ENCODE measurements at regions not wholly inside any gene's neighbourhood (a gene's known extent, or its start where the extent isn't known, plus 50 kb on each side); places are given as distances from the start of the nearest gene placed in this dataset.
A peak's percentile ranks its signal among the peaks of the same experiment; 100 is the strongest.
"Not testable (repeated sequence)": the region's sequence is repeated elsewhere in the genome, so short reads cannot be mapped to it uniquely, and the experiment has no call there.

GRCh38 chr17:63189082-63189481 lies 223.0 kb downstream of the TANC2 start:
- DNase-seq = no peak

GRCh38 chr17:63189930-63190329 lies 223.9 kb downstream of the TANC2 start:
- DNase-seq = no peak

GRCh38 chr17:63190821-63191370 lies 224.9 kb downstream of the TANC2 start:
- DNase-seq = no peak

GRCh38 chr17:63191610-63192009 lies 225.6 kb downstream of the TANC2 start:
- no peak for DNase-seq

- no peak for DNase-seq
These were observed 227.8 kb downstream of the TANC2 start for GRCh38 chr17:63193827-63194226.

- no peak for DNase-seq
These were observed 230.8 kb downstream of the TANC2 start for GRCh38 chr17:63196772-63197335.

- no peak for DNase-seq
These were observed 237.6 kb downstream of the TANC2 start for GRCh38 chr17:63203652-63204051.

GRCh38 chr17:63221939-63222338 lies 224.2 kb downstream of the CYB561 start:
- DNase-seq = no peak

GRCh38 chr17:63222655-63223054 lies 223.5 kb downstream of the CYB561 start:
- DNase-seq = peak; percentile 61

GRCh38 chr17:63223212-63223911 lies 222.7 kb downstream of the CYB561 start:
- DNase-seq = no peak

- no peak for DNase-seq
These were observed 221.5 kb downstream of the CYB561 start for GRCh38 chr17:63224644-63225043.

- DNase-seq = not testable (repeated sequence)
These were observed 219.4 kb downstream of the CYB561 start for GRCh38 chr17:63226720-63227119.

- not testable (repeated sequence) for DNase-seq
These were observed 215.0 kb downstream of the CYB561 start for GRCh38 chr17:63231015-63231620.

- no peak for DNase-seq
These were observed 213.4 kb downstream of the CYB561 start for GRCh38 chr17:63232565-63233310.

- DNase-seq = no peak
These were observed 206.0 kb downstream of the CYB561 start for GRCh38 chr17:63240106-63240505.

- no peak for DNase-seq
These were observed 199.8 kb downstream of the CYB561 start for GRCh38 chr17:63246344-63246743.

GRCh38 chr17:63247706-63248105 lies 198.4 kb downstream of the CYB561 start:
- no peak for DNase-seq

- no peak for DNase-seq
These were observed 196.7 kb downstream of the CYB561 start for GRCh38 chr17:63249256-63250004.

- DNase-seq = no peak
These were observed 195.3 kb downstream of the CYB561 start for GRCh38 chr17:63250830-63251229.

- DNase-seq = no peak
These were observed 187.3 kb downstream of the CYB561 start for GRCh38 chr17:63258785-63259184.

GRCh38 chr17:63262751-63263476 lies 183.2 kb downstream of the CYB561 start:
- DNase-seq = no peak

GRCh38 chr17:63265526-63265925 lies 180.6 kb downstream of the CYB561 start:
- no peak for DNase-seq
